HepG2 (cell line): ENCODE measurements at regions not wholly inside any gene's neighbourhood (a gene's known extent, or its start where the extent isn't known, plus 50 kb on each side); places are given as distances from the start of the nearest gene placed in this dataset.

ENCODE experiments used
- ATF7 ChIP-seq, 2 experiments: fragments of 450-650 bp in 1 of 2; sonication (generic) in 1 of 2; formaldehyde crosslinking in 1 of 2; IDR thresholded peaks; 2 replicates each; pipeline versions ENCODE4 v1.4.0 to v1.6.1; 2016 to 2020; ENCODE audit warnings: antibody characterized with exemption in 1 of 2, mild to moderate bottlenecking in 1 of 2, missing genetic modification reagents in 1 of 2
- CHCHD3 ChIP-seq: sonication (generic); formaldehyde crosslinking; IDR thresholded peaks from 2 replicates; pipeline ENCODE4 v1.8.0; 2022; ENCODE audit warnings: mild to moderate bottlenecking, missing genetic modification reagents, moderate library complexity
- EED ChIP-seq: sonication (generic); formaldehyde crosslinking; IDR thresholded peaks from 2 replicates; pipeline ENCODE4 v1.5.0; 2020; ENCODE audit warnings: mild to moderate bottlenecking, missing genetic modification reagents
- MED8 ChIP-seq: sonication (generic); formaldehyde crosslinking; IDR thresholded peaks from 2 replicates; pipeline ENCODE4 v1.8.1; 2023; ENCODE audit warnings: mild to moderate bottlenecking, missing genetic modification reagents; ENCODE audit not compliant: insufficient replicate concordance
- NFE2L1 ChIP-seq: sonication (generic); formaldehyde crosslinking; IDR thresholded peaks from 2 replicates; pipeline ENCODE4 v1.4.0; 2020; ENCODE audit warnings: missing genetic modification reagents, mild to moderate bottlenecking, borderline replicate concordance
- PAF1 ChIP-seq: IDR thresholded peaks from 2 replicates; pipeline ENCODE4 v1.6.1; 2016; ENCODE audit warnings: missing genetic modification reagents, missing compliant biosample characterization
- POLR2A ChIP-seq, 2 experiments: IDR thresholded peaks; 2 replicates each; pipeline ENCODE4 v1.6.1; 2011; ENCODE audit warnings: low read depth in 2 of 2, low read length in 2 of 2, mild to moderate bottlenecking in 1 of 2, moderate library complexity in 1 of 2; ENCODE audit not compliant: insufficient read depth in 1 of 2
- SIN3A ChIP-seq: IDR thresholded peaks from 2 replicates; pipeline ENCODE4 v1.6.1; 2011; ENCODE audit warnings: low read depth, mild to moderate bottlenecking, control low read depth, low read length, borderline replicate concordance
- TCF7L2 ChIP-seq: IDR thresholded peaks from 2 replicates; pipeline ENCODE4 v1.6.1; 2011; ENCODE audit warnings: mild to moderate bottlenecking, low read depth, low read length, moderate library complexity
- TP53 ChIP-seq: sonication (generic); formaldehyde crosslinking; conservative IDR thresholded peaks from 2 replicates; pipeline ENCODE4 v1.4.0; 2020; ENCODE audit warnings: missing genetic modification reagents
- ZKSCAN1 ChIP-seq: fragments of 150-350 bp; IDR thresholded peaks from 2 replicates; pipeline ENCODE4 v1.6.1; 2014; ENCODE audit warnings: low read length
- ZNF646 ChIP-seq: sonication (generic); formaldehyde crosslinking; IDR thresholded peaks from 2 replicates; pipeline ENCODE4 v1.9.0; 2021; ENCODE audit warnings: mild to moderate bottlenecking, missing genetic modification reagents
- TF ChIP-seq, protein P1 (sequence below): IDR thresholded peaks from 2 replicates; pipeline ENCODE4 v1.6.1; 2016; ENCODE audit warnings: missing biosample characterization, missing genetic modification reagents, low read depth

DNA sequence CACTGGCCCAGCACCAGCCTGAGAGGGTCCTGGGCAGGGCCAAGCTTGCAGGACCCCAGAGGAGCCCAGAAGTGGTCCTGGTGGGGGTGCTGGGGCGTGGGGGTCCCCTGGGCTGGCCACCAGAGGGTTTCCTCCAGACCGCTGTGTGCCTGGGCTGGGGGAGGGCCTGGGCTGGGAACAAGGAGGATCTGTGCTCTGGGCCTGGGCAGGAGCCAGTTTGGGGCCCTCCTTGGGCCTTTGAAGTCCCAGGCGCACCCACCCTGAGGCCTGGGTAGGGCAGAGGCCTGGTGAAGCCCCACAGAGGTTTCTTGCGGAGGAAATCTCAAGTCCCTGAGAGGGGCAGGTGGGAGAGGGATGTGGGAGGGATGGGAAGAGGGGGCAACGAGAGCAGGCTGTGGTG is 63.4 kb upstream of the GPC1 start:
- TF ChIP-seq ZNF646 (CRISPR knock-in tag): no peak
- TF ChIP-seq, protein P1, sequence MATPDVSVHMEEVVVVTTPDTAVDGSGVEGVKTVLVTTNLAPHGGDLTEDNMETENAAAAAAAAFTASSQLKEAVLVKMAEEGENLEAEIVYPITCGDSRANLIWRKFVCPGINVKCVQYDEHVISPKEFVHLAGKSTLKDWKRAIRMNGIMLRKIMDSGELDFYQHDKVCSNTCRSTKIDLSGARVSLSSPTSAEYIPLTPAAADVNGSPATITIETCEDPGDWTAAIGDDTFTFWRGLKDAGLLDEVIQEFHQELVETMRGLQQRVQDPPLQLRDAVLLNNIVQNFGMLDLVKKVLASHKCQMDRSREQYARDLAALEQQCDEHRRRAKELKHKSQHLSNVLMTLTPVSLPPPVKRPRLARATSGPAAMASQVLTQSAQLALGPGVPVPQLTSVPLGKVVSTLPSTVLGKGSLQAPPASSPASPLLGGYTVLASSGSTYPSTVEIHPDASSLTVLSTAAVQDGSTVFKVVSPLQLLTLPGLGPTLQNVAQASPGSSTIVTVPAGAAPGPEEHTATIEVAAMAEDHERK (CRISPR knock-in tag): no peak
- TF ChIP-seq ATF7 (IDR thresholded peaks at IDR 0.05): no peak
- no peak for TF ChIP-seq ATF7 (CRISPR knock-in tag; IDR thresholded peaks at IDR 0.05)
- no peak for TF ChIP-seq EED (CRISPR knock-in tag)
- TF ChIP-seq POLR2A (IDR thresholded peaks at IDR 0.05; ENCODE audit: insufficient read depth in 1 of 2, low read depth in 2 of 2, low read length in 2 of 2): no peak
- no peak for TF ChIP-seq ZKSCAN1
- no peak for TF ChIP-seq PAF1
- TF ChIP-seq SIN3A: no peak
- TF ChIP-seq TP53 (CRISPR knock-in tag): no peak
- no peak for TF ChIP-seq MED8 (CRISPR knock-in tag)
- no peak for TF ChIP-seq CHCHD3 (CRISPR knock-in tag)
- no peak for TF ChIP-seq NFE2L1 (CRISPR knock-in tag)
- TF ChIP-seq TCF7L2: no peak
